Neural progenitor cell (in vitro differentiated cells): ENCODE measurements at regions not wholly inside any gene's neighbourhood (a gene's known extent, or its start where the extent isn't known, plus 50 kb on each side); places are given as distances from the start of the nearest gene placed in this dataset.

ENCODE experiments used
- DNase-seq: peaks from one replicate; pipeline ENCODE4 v3.0.0-alpha.2; 2016; ENCODE audit warnings: low spot score
- H2AFZ ChIP-seq: fragments of 200-600 bp; sonication (generic); replicated peaks from 2 replicates; pipeline ENCODE4 v1.6.1; 2016; ENCODE audit warnings: antibody characterized with exemption
- H3F3A ChIP-seq: fragments of 200-600 bp; sonication (generic); 2 replicates; pipeline ENCODE4 v1.6.1; 2016; ENCODE audit warnings: antibody characterized with exemption, low read depth
- H3K27ac ChIP-seq: fragments of 200-600 bp; sonication (generic); 2 replicates; pipeline ENCODE4 v1.5.1; 2016; ENCODE audit warnings: mild to moderate bottlenecking
- H3K27me3 ChIP-seq: fragments of 200-600 bp; sonication (generic); 2 replicates; pipeline ENCODE4 v1.6.1; 2016; ENCODE audit warnings: mild to moderate bottlenecking, moderate library complexity
- H3K36me3 ChIP-seq: fragments of 200-600 bp; sonication (generic); 2 replicates; pipeline ENCODE4 v1.5.1; 2016
- H3K4me1 ChIP-seq: fragments of 200-600 bp; sonication (generic); 2 replicates; pipeline ENCODE4 v1.6.1; 2016; ENCODE audit warnings: mixed run types
- H3K4me2 ChIP-seq: fragments of 200-600 bp; sonication (generic); 2 replicates; pipeline ENCODE4 v1.6.1; 2016
- H3K4me3 ChIP-seq: fragments of 200-600 bp; sonication (generic); 2 replicates; pipeline ENCODE4 v1.5.1; 2016
- H3K79me2 ChIP-seq: fragments of 200-600 bp; sonication (generic); 2 replicates; pipeline ENCODE4 v1.6.1; 2016; ENCODE audit warnings: low read depth
- H3K9ac ChIP-seq: fragments of 200-600 bp; sonication (generic); 2 replicates; pipeline ENCODE4 v1.6.1; 2016
- H3K9me3 ChIP-seq: fragments of 200-600 bp; sonication (generic); 2 replicates; pipeline ENCODE4 v1.5.1; 2016; ENCODE audit warnings: low read depth
- H4K20me1 ChIP-seq: fragments of 200-600 bp; sonication (generic); 2 replicates; pipeline ENCODE4 v1.6.1; 2016; ENCODE audit warnings: low read depth
- H3K27ac Mint-ChIP-seq: 3 replicates; pipeline ENCODE4 v1.8.0; 2021; ENCODE audit warnings: mixed read lengths
- H3K27me3 Mint-ChIP-seq: 2 replicates; pipeline ENCODE4 v1.8.0; 2022; ENCODE audit warnings: low read depth, mild to moderate bottlenecking, inconsistent platforms, moderate library complexity, mixed read lengths; ENCODE audit not compliant: insufficient read depth
- H3K36me3 Mint-ChIP-seq: 3 replicates; pipeline ENCODE4 v1.8.0; 2021; ENCODE audit warnings: mixed read lengths
- H3K4me1 Mint-ChIP-seq: 3 replicates; pipeline ENCODE4 v1.8.0; 2021; ENCODE audit warnings: mixed read lengths
- H3K4me3 Mint-ChIP-seq: 3 replicates; pipeline ENCODE4 v1.8.0; 2021; ENCODE audit warnings: mild to moderate bottlenecking, moderate library complexity, mixed read lengths
- H3K9me3 Mint-ChIP-seq: 3 replicates; pipeline ENCODE4 v1.8.0; 2020; ENCODE audit warnings: mixed read lengths
- EZH2 ChIP-seq: fragments of 200-600 bp; sonication (generic); IDR thresholded peaks from 2 replicates; pipeline ENCODE4 v1.6.1; 2017; ENCODE audit warnings: antibody characterized with exemption, mild to moderate bottlenecking, moderate library complexity
- EZH2phosphoT487 ChIP-seq: fragments of 200-600 bp; sonication (generic); IDR thresholded peaks from 2 replicates; pipeline ENCODE4 v1.6.1; 2017; ENCODE audit warnings: antibody characterized with exemption
- TF ChIP-seq, protein P1 (sequence below): fragments of 200-600 bp; sonication (generic); IDR thresholded peaks from 2 replicates; pipeline ENCODE4 v1.5.1; 2017; ENCODE audit warnings: antibody characterized with exemption, mild to moderate bottlenecking

- no peak overlapping the region for H3K27ac ChIP-seq
- H4K20me1 ChIP-seq = no peaks in the 10 kb centered on the region
- H3K27ac Mint-ChIP-seq = no peak overlapping the region
- H3K4me1 Mint-ChIP-seq = no peaks in the 10 kb centered on the region
- H3K9me3 Mint-ChIP-seq = no peaks in the 10 kb centered on the region
- no peaks in the 10 kb centered on the region for H3K27me3 Mint-ChIP-seq
- no peak overlapping the region for H3K4me2 ChIP-seq
- H3K4me3 ChIP-seq = no peak overlapping the region
- TF ChIP-seq, protein P1, sequence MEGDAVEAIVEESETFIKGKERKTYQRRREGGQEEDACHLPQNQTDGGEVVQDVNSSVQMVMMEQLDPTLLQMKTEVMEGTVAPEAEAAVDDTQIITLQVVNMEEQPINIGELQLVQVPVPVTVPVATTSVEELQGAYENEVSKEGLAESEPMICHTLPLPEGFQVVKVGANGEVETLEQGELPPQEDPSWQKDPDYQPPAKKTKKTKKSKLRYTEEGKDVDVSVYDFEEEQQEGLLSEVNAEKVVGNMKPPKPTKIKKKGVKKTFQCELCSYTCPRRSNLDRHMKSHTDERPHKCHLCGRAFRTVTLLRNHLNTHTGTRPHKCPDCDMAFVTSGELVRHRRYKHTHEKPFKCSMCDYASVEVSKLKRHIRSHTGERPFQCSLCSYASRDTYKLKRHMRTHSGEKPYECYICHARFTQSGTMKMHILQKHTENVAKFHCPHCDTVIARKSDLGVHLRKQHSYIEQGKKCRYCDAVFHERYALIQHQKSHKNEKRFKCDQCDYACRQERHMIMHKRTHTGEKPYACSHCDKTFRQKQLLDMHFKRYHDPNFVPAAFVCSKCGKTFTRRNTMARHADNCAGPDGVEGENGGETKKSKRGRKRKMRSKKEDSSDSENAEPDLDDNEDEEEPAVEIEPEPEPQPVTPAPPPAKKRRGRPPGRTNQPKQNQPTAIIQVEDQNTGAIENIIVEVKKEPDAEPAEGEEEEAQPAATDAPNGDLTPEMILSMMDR = no peak
- TF ChIP-seq EZH2 (no peak), EZH2phosphoT487 (no peak)
- H3K9ac ChIP-seq = no peak overlapping the region
- no peaks in the 10 kb centered on the region for H3K4me1 ChIP-seq
- no peak overlapping the region for H3K4me3 Mint-ChIP-seq
- H3K36me3 Mint-ChIP-seq = no peaks in the 10 kb centered on the region
- H3K9me3 ChIP-seq = no peaks in the 10 kb centered on the region
- no peak for DNase-seq
- H2AFZ ChIP-seq = peak overlapping the region; percentile 81
- no peaks in the 10 kb centered on the region for H3F3A ChIP-seq
- H3K36me3 ChIP-seq = no peaks in the 10 kb centered on the region
- H3K79me2 ChIP-seq = no peaks in the 10 kb centered on the region
- H3K27me3 ChIP-seq = no peaks in the 10 kb centered on the region
Observed at GRCh38 chr16:62639890-62640289, 603.7 kb upstream of the CDH8 start.

DNA sequence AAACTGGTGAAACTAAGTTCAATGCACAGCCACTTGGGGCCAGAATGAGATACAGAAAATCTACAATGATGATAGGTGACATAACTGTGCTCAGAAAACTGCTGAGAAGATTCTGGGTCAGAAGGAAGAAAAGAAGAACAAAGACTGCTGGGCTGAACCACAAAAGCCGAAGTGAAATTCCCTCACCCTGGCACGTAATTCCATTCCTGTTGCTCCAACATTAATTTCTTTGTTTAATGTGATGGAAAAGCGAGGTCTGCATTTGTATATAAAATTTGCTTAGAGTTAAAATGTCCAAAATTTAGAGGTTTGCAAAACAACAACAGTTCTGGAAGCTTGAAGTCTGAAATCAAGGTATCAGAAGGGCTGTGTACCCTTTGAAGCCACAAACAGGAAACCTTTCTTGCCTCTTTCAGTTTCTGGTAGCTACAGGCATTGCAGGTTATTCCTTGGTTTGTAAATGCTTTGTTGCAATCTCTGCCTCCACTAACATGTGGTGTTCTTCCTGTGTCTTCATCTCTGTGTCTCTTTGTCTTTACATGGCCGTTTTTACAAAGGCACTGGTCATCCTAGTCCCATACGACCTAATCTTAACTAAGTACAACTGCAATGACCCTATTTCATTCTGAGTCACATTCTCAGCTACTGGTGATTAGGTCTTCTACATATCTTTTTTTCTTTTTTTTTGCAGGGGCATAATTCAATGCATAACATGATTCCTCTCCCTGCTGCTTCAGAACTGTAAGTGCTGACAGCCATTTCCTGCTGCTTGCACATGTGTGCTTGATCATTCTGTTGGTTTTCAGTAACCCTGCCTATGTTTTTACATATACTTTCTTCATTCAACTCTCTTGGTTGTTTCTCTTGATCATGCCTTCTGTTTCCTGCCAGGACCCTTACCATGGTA is 603.0 kb upstream of the CDH8 start:
- H3K4me1 Mint-ChIP-seq = no peaks in the 10 kb centered on the region
- Histone ChIP-seq H2AFZ (peak overlapping the region; percentile 81), H4K20me1 (no peaks in the 10 kb centered on the region), H3K4me2 (no peak overlapping the region), H3K36me3 (no peaks in the 10 kb centered on the region), H3K9me3 (no peaks in the 10 kb centered on the region), H3K27ac (no peak overlapping the region), H3K4me1 (no peaks in the 10 kb centered on the region), H3F3A (no peaks in the 10 kb centered on the region), H3K4me3 (no peak overlapping the region), H3K79me2 (no peaks in the 10 kb centered on the region), H3K9ac (no peak overlapping the region), H3K27me3 (no peaks in the 10 kb centered on the region)
- no peak for DNase-seq
- no peaks in the 10 kb centered on the region for H3K36me3 Mint-ChIP-seq
- no peak overlapping the region for H3K4me3 Mint-ChIP-seq
- H3K9me3 Mint-ChIP-seq = no peaks in the 10 kb centered on the region
- TF ChIP-seq, protein P1 = no peak
- TF ChIP-seq EZH2phosphoT487 (no peak), EZH2 (no peak)
- H3K27ac Mint-ChIP-seq = no peak overlapping the region
- no peaks in the 10 kb centered on the region for H3K27me3 Mint-ChIP-seq

DNA sequence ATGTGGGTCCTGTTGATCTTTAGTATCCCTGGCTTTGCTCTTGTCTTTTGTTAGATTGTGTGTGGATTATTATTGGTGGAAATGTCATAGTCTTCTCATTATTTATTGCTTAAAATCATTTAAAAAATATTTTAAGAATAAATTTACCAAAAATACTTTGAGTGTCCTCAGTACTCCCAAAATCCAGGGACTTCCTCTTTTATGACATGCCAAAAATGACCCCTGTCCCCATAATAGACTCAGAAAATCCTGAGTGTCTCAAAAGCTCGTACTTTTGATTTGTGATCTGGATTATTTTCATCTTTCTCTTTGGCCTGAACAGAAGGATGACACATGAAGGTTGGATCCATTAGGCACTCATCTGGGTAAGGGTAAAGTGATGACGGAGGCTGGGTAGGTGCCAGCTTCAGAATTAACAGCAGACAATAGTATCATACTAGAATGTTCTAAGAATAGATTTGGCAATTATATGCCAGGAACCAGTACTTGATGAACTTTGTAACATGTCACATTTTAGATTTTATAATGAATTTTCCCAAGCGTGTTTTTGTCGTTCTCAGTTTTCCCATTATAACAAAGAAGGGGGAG is 602.2 kb upstream of the CDH8 start:
- no peaks in the 10 kb centered on the region for H3K36me3 Mint-ChIP-seq
- no peaks in the 10 kb centered on the region for H3K4me1 Mint-ChIP-seq
- Histone ChIP-seq H3K79me2 (no peaks in the 10 kb centered on the region), H4K20me1 (no peaks in the 10 kb centered on the region), H3K27me3 (no peaks in the 10 kb centered on the region), H3K4me3 (no peak overlapping the region), H3K27ac (no peak overlapping the region), H2AFZ (no peak overlapping the region), H3K36me3 (no peaks in the 10 kb centered on the region), H3K9ac (no peak overlapping the region), H3F3A (no peaks in the 10 kb centered on the region), H3K4me2 (no peak overlapping the region), H3K4me1 (no peaks in the 10 kb centered on the region), H3K9me3 (no peaks in the 10 kb centered on the region)
- no peak overlapping the region for H3K4me3 Mint-ChIP-seq
- no peak for DNase-seq
- TF ChIP-seq, protein P1 = no peak
- no peak for TF ChIP-seq EZH2
- no peak for TF ChIP-seq EZH2phosphoT487
- H3K27ac Mint-ChIP-seq = no peak overlapping the region
- H3K27me3 Mint-ChIP-seq = no peaks in the 10 kb centered on the region
- H3K9me3 Mint-ChIP-seq = no peaks in the 10 kb centered on the region
